A549 (cell line): ENCODE measurements at regions not wholly inside any gene's neighbourhood (a gene's known extent, or its start where the extent isn't known, plus 50 kb on each side); places are given as distances from the start of the nearest gene placed in this dataset.

Experiments
- ATAC-seq, 2 experiments: fragments of 200-7000 bp in 1 of 2; fragments of >200 bp in 1 of 2; cut with Nextera tagmentation in 1 of 2; cut with Tn5 transposase in 1 of 2; 3 replicates each; pipeline versions ENCODE4 v1.8.0 to v1.9.1; 2018 to 2020; ENCODE audit warnings: mild to moderate bottlenecking in 1 of 2, moderate library complexity in 1 of 2
- CTCF ChIA-PET: fragments of 300-600 bp; sonication (Branson Sonifier 250); formaldehyde crosslinking; extraction: SDS; loops from one replicate; lab custom pipeline; 2021; ENCODE audit warnings: antibody characterized with exemption, inconsistent platforms; lab: Yijun Ruan, JAX
- POLR2A ChIA-PET: fragments of 350-600 bp; formaldehyde crosslinking; extraction: SDS; loops from one replicate; lab custom pipeline; 2021; ENCODE audit warnings: antibody characterized with exemption, inconsistent platforms; lab: Yijun Ruan, JAX
- DNase-seq, 2 experiments: peaks; one replicate each; pipeline versions ENCODE4 v3.0.0 to v3.0.0-alpha.2; 2011 to 2016; ENCODE audit warnings: low read depth in 1 of 2, low spot score in 1 of 2
- FAIRE-seq: peaks from 2 replicates; lab custom pipeline; 2011; peaks lifted over from hg19 to GRCh38; lab: Jason Lieb, UNC
- H3K27ac ChIP-seq, 2 experiments: fragments of >200 bp; sonication (Bioruptor Twin); formaldehyde crosslinking; 3 replicates each; pipeline ENCODE4 v1.5.1; 2016 to 2017
- H3K4me1 ChIP-seq: fragments of >200 bp; sonication (Bioruptor Twin); formaldehyde crosslinking; 3 replicates; pipeline ENCODE4 v1.6.1; 2016
- H3K4me2 ChIP-seq: fragments of >200 bp; sonication (Bioruptor Twin); formaldehyde crosslinking; 3 replicates; pipeline ENCODE4 v1.6.1; 2016
- H3K4me3 ChIP-seq: fragments of >200 bp; sonication (Bioruptor Twin); formaldehyde crosslinking; 3 replicates; pipeline ENCODE4 v1.5.1; 2016
- H3K9me3 ChIP-seq: fragments of >200 bp; sonication (Bioruptor Twin); formaldehyde crosslinking; 3 replicates; pipeline ENCODE4 v1.6.1; 2016
- CBX8 ChIP-seq: fragments of 200-600 bp; sonication (generic); IDR thresholded peaks from 2 replicates; pipeline ENCODE4 v1.6.1; 2016
- CEBPB ChIP-seq, 2 experiments: fragments of >200 bp in 1 of 2; sonication (Bioruptor Twin) in 1 of 2; formaldehyde crosslinking in 1 of 2; IDR thresholded peaks; 2 replicates each; pipeline ENCODE4 v1.6.1; 2012 to 2016
- CTCF ChIP-seq: fragments of >200 bp; sonication (Bioruptor Twin); formaldehyde crosslinking; IDR thresholded peaks from 3 replicates; pipeline ENCODE4 v1.5.1; 2016
- FOSB ChIP-seq: fragments of 250-450 bp; sonication (Bioruptor Pico); IDR thresholded peaks from 2 replicates; pipeline ENCODE4 v1.5.0; 2020; ENCODE audit warnings: mild to moderate bottlenecking, moderate library complexity
- FOXS1 ChIP-seq: fragments of 250-450 bp; sonication (Bioruptor Pico); IDR thresholded peaks from 2 replicates; pipeline ENCODE4 v1.5.0; 2020; ENCODE audit warnings: mild to moderate bottlenecking, moderate library complexity
- GATA3 ChIP-seq: IDR thresholded peaks from 2 replicates; pipeline ENCODE4 v1.6.1; 2012; ENCODE audit warnings: borderline replicate concordance
- HDAC2 ChIP-seq: fragments of 200-600 bp; sonication (generic); IDR thresholded peaks from 2 replicates; pipeline ENCODE4 v1.6.1; 2016
- HEYL ChIP-seq: fragments of 250-450 bp; sonication (Bioruptor Pico); IDR thresholded peaks from 2 replicates; pipeline ENCODE4 v1.8.0; 2021; ENCODE audit warnings: mild to moderate bottlenecking, moderate library complexity
- HMGXB4 ChIP-seq: fragments of 250-450 bp; sonication (Bioruptor Pico); IDR thresholded peaks from 2 replicates; pipeline ENCODE4 v1.5.0; 2021; ENCODE audit warnings: mild to moderate bottlenecking, moderate library complexity, borderline replicate concordance
- HOXA7 ChIP-seq: fragments of 250-450 bp; sonication (Bioruptor Pico); IDR thresholded peaks from 2 replicates; pipeline ENCODE4 v1.5.0; 2020; ENCODE audit warnings: mild to moderate bottlenecking, moderate library complexity
- HOXB13 ChIP-seq: fragments of 250-450 bp; sonication (Bioruptor Pico); IDR thresholded peaks from 2 replicates; pipeline ENCODE4 v1.5.0; 2020; ENCODE audit warnings: low read depth, mild to moderate bottlenecking, moderate library complexity
- KDM5A ChIP-seq: fragments of 200-600 bp; sonication (generic); IDR thresholded peaks from 2 replicates; pipeline ENCODE4 v1.6.1; 2016; ENCODE audit warnings: antibody characterized with exemption, mild to moderate bottlenecking
- NPAS2 ChIP-seq: fragments of 250-450 bp; sonication (Bioruptor Pico); IDR thresholded peaks from 2 replicates; pipeline ENCODE4 v1.8.0; 2022; ENCODE audit warnings: mild to moderate bottlenecking, moderate library complexity, borderline replicate concordance
- RCOR1 ChIP-seq: fragments of 150-350 bp; IDR thresholded peaks from 2 replicates; pipeline ENCODE4 v1.6.1; 2014; ENCODE audit warnings: antibody characterized with exemption, low read length, low read depth
- REST ChIP-seq: fragments of 200-600 bp; sonication (generic); IDR thresholded peaks from 2 replicates; pipeline ENCODE4 v1.6.1; 2016; ENCODE audit warnings: antibody characterized with exemption, mild to moderate bottlenecking, moderate library complexity
- SREBF2 ChIP-seq: fragments of 450-650 bp; IDR thresholded peaks from 2 replicates; pipeline ENCODE4 v1.6.1; 2014; ENCODE audit warnings: mild to moderate bottlenecking, moderate library complexity
- TFCP2L1 ChIP-seq: fragments of 250-450 bp; sonication (Bioruptor Pico); IDR thresholded peaks from 2 replicates; pipeline ENCODE4 v1.5.0; 2021; ENCODE audit warnings: mild to moderate bottlenecking
- TP53 ChIP-seq: fragments of 250-450 bp; sonication (Bioruptor Pico); IDR thresholded peaks from 2 replicates; pipeline ENCODE4 v1.5.0; 2021; ENCODE audit warnings: mild to moderate bottlenecking, moderate library complexity
- ZFP36 ChIP-seq: fragments of 450-650 bp; IDR thresholded peaks from 2 replicates; pipeline ENCODE4 v1.6.1; 2014; ENCODE audit warnings: borderline replicate concordance; ENCODE audit not compliant: partially characterized antibody
- ZNF302 ChIP-seq: fragments of 250-450 bp; sonication (Bioruptor Pico); IDR thresholded peaks from 2 replicates; pipeline ENCODE4 v1.9.0; 2021; ENCODE audit warnings: inconsistent platforms, mild to moderate bottlenecking, moderate library complexity
- ZSCAN20 ChIP-seq: fragments of 250-450 bp; sonication (Bioruptor Pico); IDR thresholded peaks from 2 replicates; pipeline ENCODE4 v1.8.0; 2022; ENCODE audit warnings: mild to moderate bottlenecking, moderate library complexity
- WGBS: methylation state at CpG from one replicate; pipeline ENCODE4 v1.1.6; 2017; ENCODE audit errors: missing lambda C conversion rate; 5-methylcytosine and 5-hydroxymethylcytosine counted together

- no peak for TF ChIP-seq ZFP36
- TF ChIP-seq CEBPB (IDR thresholded peaks at IDR 0.05) = no peak
- TF ChIP-seq ZSCAN20 = no peak
- TF ChIP-seq, all 56 proteins: peak for 0
Observed at GRCh38 chr10:2703953-2704352, 363.4 kb upstream of the PFKP start (continued).

GRCh38 chr10:2701802-2702201, 365.5 kb upstream of the PFKP start:
- no peaks in the 10 kb centered on the region for H3K9me3 ChIP-seq
- CTCF ChIA-PET = no interaction called here
- H3K4me2 ChIP-seq = no peak overlapping the region
- H3K27ac ChIP-seq = no peak overlapping the region
- 41% methylated on average over 11 of the region's 11 CpGs for WGBS
- POLR2A ChIA-PET = interaction anchor here (0.6 kb wide), 1 partner anchor 85 kb away, joined by 3 read pairs; no protein-coding TSS in a partner anchor
- no peak for TF ChIP-seq NPAS2
- no peak for TF ChIP-seq CBX8
- TF ChIP-seq HDAC2 = no peak
- TF ChIP-seq HEYL (CRISPR knock-in tag) = no peak
- TF ChIP-seq HOXA7 (CRISPR knock-in tag) = no peak
- H3K4me1 ChIP-seq = no peaks in the 10 kb centered on the region
- H3K4me3 ChIP-seq = no peak overlapping the region
- FAIRE-seq (no peak), DNase-seq (no peak), ATAC-seq (no peak)

GRCh38 chr10:2700626-2701305, 366.6 kb upstream of the PFKP start:
- TF ChIP-seq KDM5A = no peak
- TF ChIP-seq TFCP2L1 = no peak
- no peak for TF ChIP-seq ZNF302
- no peak overlapping the region for H3K4me3 ChIP-seq
- POLR2A ChIA-PET = interaction anchor here (0.6 kb wide), 1 partner anchor 86 kb away, joined by 3 read pairs; no protein-coding TSS in a partner anchor
- H3K4me2 ChIP-seq = no peak overlapping the region
- CTCF ChIA-PET = no interaction called here
- DNase-seq = no peak
- no peaks in the 10 kb centered on the region for H3K9me3 ChIP-seq
- FAIRE-seq = no peak
- ATAC-seq = no peak; a peak in 1 of 6 replicates
- WGBS = 15% methylated on average over 6 of the region's 6 CpGs
- H3K27ac ChIP-seq = no peak overlapping the region
- no peaks in the 10 kb centered on the region for H3K4me1 ChIP-seq

- CTCF ChIA-PET = no interaction called here
- WGBS = 3% methylated on average over 1 of the region's 1 CpG
- no peak overlapping the region for H3K4me2 ChIP-seq
- H3K4me3 ChIP-seq = no peak overlapping the region
- no peak for ATAC-seq
- H3K9me3 ChIP-seq = no peaks in the 10 kb centered on the region
- TF ChIP-seq CBX8 = no peak
- TF ChIP-seq HDAC2 = no peak
- TF ChIP-seq REST = no peak
- TF ChIP-seq CTCF = no peak
- TF ChIP-seq GATA3 = no peak
- TF ChIP-seq TP53 (CRISPR knock-in tag) = no peak
- TF ChIP-seq HOXB13 = no peak
- TF ChIP-seq SREBF2 = no peak
- TF ChIP-seq FOXS1 (CRISPR knock-in tag) = no peak
- TF ChIP-seq HMGXB4 (CRISPR knock-in tag) = no peak
- TF ChIP-seq HEYL (CRISPR knock-in tag) = no peak
- TF ChIP-seq RCOR1 = no peak
- no peak for TF ChIP-seq CEBPB (IDR thresholded peaks at IDR 0.05)
- no peak for TF ChIP-seq FOSB
- TF ChIP-seq, all 56 proteins: peak for 0
- FAIRE-seq (no peak), DNase-seq (no peak)
- no peak overlapping the region for H3K27ac ChIP-seq
- H3K4me1 ChIP-seq = no peaks in the 10 kb centered on the region
- POLR2A ChIA-PET = no interaction called here
Observed at GRCh38 chr10:2688958-2689357, 378.4 kb upstream of the PFKP start.
